CD14-positive monocyte (primary cell): ENCODE measurements at regions not wholly inside any gene's neighbourhood (a gene's known extent, or its start where the extent isn't known, plus 50 kb on each side); places are given as distances from the start of the nearest gene placed in this dataset.

Source experiments
- DNase-seq, 3 donors: peaks; one replicate each; pipeline ENCODE4 v3.0.0-alpha.2; 2011 to 2022
- H2AFZ ChIP-seq: 2 replicates; pipeline ENCODE4 v1.6.0; 2012; ENCODE audit warnings: mild to moderate bottlenecking, low read depth, low read length, inconsistent platforms; ENCODE audit not compliant: insufficient read depth, poor library complexity, severe bottlenecking
- H3K27ac ChIP-seq, 2 donors: 1 replicate in 1 of 2; 2 replicates in 1 of 2; pipeline ENCODE4 v1.5.1; 2012 to 2013; ENCODE audit warnings: low read length in 2 of 2, control low read depth in 1 of 2, inconsistent platforms in 1 of 2, low read depth in 1 of 2, mild to moderate bottlenecking in 1 of 2
- H3K27me3 ChIP-seq, 2 donors: one replicate each; pipeline versions ENCODE4 v1.6.0 to v1.6.1; 2011 to 2013; ENCODE audit warnings: low read length in 2 of 2; ENCODE audit not compliant: control insufficient read depth in 2 of 2, insufficient read depth in 2 of 2
- H3K36me3 ChIP-seq, 2 donors: replicated peaks in 1 of 2; 1 replicate in 1 of 2; 2 replicates in 1 of 2; pipeline versions ENCODE4 v1.5.1 to v1.6.1; 2012 to 2013; ENCODE audit warnings: low read length in 2 of 2, control low read depth in 1 of 2, inconsistent platforms in 1 of 2, mild to moderate bottlenecking in 1 of 2; ENCODE audit not compliant: insufficient read depth in 2 of 2, control insufficient read depth in 1 of 2
- H3K4me1 ChIP-seq, 2 donors: 1 replicate in 1 of 2; 2 replicates in 1 of 2; pipeline versions ENCODE4 v1.5.1 to v1.6.1; 2012 to 2013; ENCODE audit warnings: low read length in 2 of 2, control low read depth in 1 of 2, inconsistent platforms in 1 of 2, mild to moderate bottlenecking in 1 of 2, moderate library complexity in 1 of 2; ENCODE audit not compliant: insufficient read depth in 2 of 2, control insufficient read depth in 1 of 2
- H3K4me2 ChIP-seq: replicated peaks from 2 replicates; pipeline ENCODE3; 2012; ENCODE audit warnings: low read length, moderate library complexity, mild to moderate bottlenecking; ENCODE audit not compliant: poor library complexity, severe bottlenecking; ENCODE audit errors: extremely low read depth
- H3K4me3 ChIP-seq, 3 experiments: fragments of 200-600 bp in 1 of 3; sonication (generic) in 1 of 3; replicated peaks in 1 of 3; 1 replicate in 2 of 3; 2 replicates in 1 of 3; pipeline ENCODE4 v1.5.1; 2011 to 2013; ENCODE audit warnings: low read length in 3 of 3, mild to moderate bottlenecking in 3 of 3, control low read depth in 2 of 3, low read depth in 2 of 3, inconsistent platforms in 1 of 3, moderate library complexity in 1 of 3
- H3K79me2 ChIP-seq: 2 replicates; pipeline ENCODE4 v1.6.0; 2012; ENCODE audit warnings: mild to moderate bottlenecking, control low read depth, inconsistent platforms, low read length, moderate library complexity; ENCODE audit not compliant: insufficient read depth
- H3K9ac ChIP-seq: 2 replicates; pipeline ENCODE4 v1.6.0; 2017; ENCODE audit warnings: low read length, mild to moderate bottlenecking; ENCODE audit not compliant: insufficient read depth, poor library complexity, severe bottlenecking
- H3K9me3 ChIP-seq, 2 donors: replicated peaks in 1 of 2; 1 replicate in 1 of 2; 2 replicates in 1 of 2; pipeline versions ENCODE4 v1.5.1 to v1.6.1; 2012 to 2013; ENCODE audit warnings: low read length in 2 of 2, control low read depth in 1 of 2; ENCODE audit not compliant: control insufficient read depth in 1 of 2, insufficient read depth in 1 of 2
- H4K20me1 ChIP-seq: 2 replicates; pipeline ENCODE4 v1.6.0; 2012; ENCODE audit warnings: mild to moderate bottlenecking, low read length, control low read depth, moderate library complexity; ENCODE audit not compliant: insufficient read depth
- H3K27ac Mint-ChIP-seq, 7 donors: one replicate each; pipeline ENCODE4 v1.8.0; 2020; ENCODE audit warnings: mild to moderate bottlenecking in 7 of 7, mixed read lengths in 7 of 7, moderate library complexity in 6 of 7, inconsistent platforms in 2 of 7
- H3K27me3 Mint-ChIP-seq, 3 donors: one replicate each; pipeline ENCODE4 v1.8.0; 2021 to 2022; ENCODE audit warnings: low read depth in 3 of 3, mild to moderate bottlenecking in 3 of 3, mixed read lengths in 3 of 3, moderate library complexity in 3 of 3, inconsistent platforms in 1 of 3
- H3K36me3 Mint-ChIP-seq, 2 donors: one replicate each; pipeline ENCODE4 v1.8.0; 2020; ENCODE audit warnings: mixed read lengths in 2 of 2, inconsistent platforms in 1 of 2, mild to moderate bottlenecking in 1 of 2
- H3K4me1 Mint-ChIP-seq: one replicate; pipeline ENCODE4 v1.8.0; 2020; ENCODE audit warnings: mild to moderate bottlenecking, mixed read lengths
- H3K4me3 Mint-ChIP-seq, 2 donors: one replicate each; pipeline ENCODE4 v1.8.0; 2020; ENCODE audit warnings: mild to moderate bottlenecking in 2 of 2, mixed read lengths in 2 of 2, moderate library complexity in 1 of 2
- H3K9me3 Mint-ChIP-seq, 7 donors: one replicate each; pipeline ENCODE4 v1.8.0; 2020 to 2022; ENCODE audit warnings: mixed read lengths in 7 of 7, mild to moderate bottlenecking in 6 of 7, moderate library complexity in 6 of 7, inconsistent platforms in 2 of 7
- CTCF ChIP-seq: fragments of 200-600 bp; IDR thresholded peaks from one replicate; pipeline ENCODE4 v1.8.0; 2022; ENCODE audit warnings: antibody characterized with exemption, mild to moderate bottlenecking
- WGBS: methylation state at CpG from one replicate; pipeline ENCODE4 v1.1.5; 2013; ENCODE audit warnings: missing lambda C conversion rate; ENCODE audit not compliant: insufficient coverage; 5-methylcytosine and 5-hydroxymethylcytosine counted together
- intact Hi-C, 2 donors: fragments of 100-400 bp; cut with micrococcal nuclease; formaldehyde crosslinking; loops; one replicate each; pipeline versions ENCODE4 v1.15.0 to v1.15.1; 2023

- H3K36me3 Mint-ChIP-seq = peaks cover 0 to 3% of the 10 kb centered on the region in 2 donors
- no peak overlapping the region for H3K27ac ChIP-seq
- H3K4me1 ChIP-seq = peaks cover 32 to 39% of the 10 kb centered on the region in 2 donors
- H3K9me3 Mint-ChIP-seq = peaks cover 0 to 6% (median 2%) of the 10 kb centered on the region in 7 donors
- 64% methylated on average over 3 of the region's 6 CpGs for WGBS
- no peak overlapping the region for H3K9ac ChIP-seq
- TF ChIP-seq CTCF = no peak
- intact Hi-C loops = no loop called here
- no peak overlapping the region for H3K4me2 ChIP-seq
- no peaks in the 10 kb centered on the region for H3K36me3 ChIP-seq
- H3K79me2 ChIP-seq = no peaks in the 10 kb centered on the region
- no peak for DNase-seq
- H3K9me3 ChIP-seq = no peaks in the 10 kb centered on the region
- no peaks in the 10 kb centered on the region for H4K20me1 ChIP-seq
- H2AFZ ChIP-seq = peak overlapping the region; percentile 17
- no peaks in the 10 kb centered on the region for H3K27me3 ChIP-seq
- no peak overlapping the region for H3K4me3 ChIP-seq
- no peak overlapping the region for H3K4me3 Mint-ChIP-seq
- peaks cover 1 to 4% (median 2%) of the 10 kb centered on the region in 3 donors for H3K27me3 Mint-ChIP-seq
- peaks cover 46% of the 10 kb centered on the region for H3K4me1 Mint-ChIP-seq
- peak overlapping the region in 1 of 7 donors; percentile 61 for H3K27ac Mint-ChIP-seq
These were observed 244.3 kb upstream of the APCDD1 start for GRCh38 chr18:10210057-10210633.

DNA sequence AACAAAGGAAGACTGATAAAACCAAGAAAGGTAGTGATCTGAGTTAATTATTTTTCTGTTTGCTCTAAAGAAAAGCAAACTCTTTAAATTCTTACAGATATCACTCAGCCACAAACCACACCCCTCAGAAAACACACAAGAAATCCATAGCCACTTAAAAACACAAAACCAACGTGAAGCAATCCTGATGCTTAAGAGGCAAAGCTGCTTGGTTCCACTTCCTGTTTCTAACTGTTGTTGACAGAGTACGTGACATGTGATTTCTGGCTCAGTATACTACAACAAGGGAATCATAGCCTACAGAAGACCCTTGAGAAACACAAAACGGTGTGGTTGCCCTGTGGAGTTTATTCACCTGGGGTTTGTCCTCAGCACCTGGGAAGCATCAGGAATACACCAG is 240.9 kb upstream of the APCDD1 start:
- Histone ChIP-seq H3K9me3 (peaks cover 11 to 12% of the 10 kb centered on the region in 2 donors), H3K4me1 (peaks cover 32 to 47% of the 10 kb centered on the region in 2 donors), H4K20me1 (no peaks in the 10 kb centered on the region), H3K36me3 (no peaks in the 10 kb centered on the region), H3K79me2 (no peaks in the 10 kb centered on the region), H3K27me3 (no peaks in the 10 kb centered on the region), H3K4me2 (peak overlapping the region; percentile 56), H2AFZ (no peak overlapping the region), H3K4me3 (peak overlapping the region in 1 of 3 experiments; percentile 35), H3K27ac (peak overlapping the region; percentile 49 to 88), H3K9ac (peak overlapping the region; percentile 29)
- TF ChIP-seq CTCF = no peak
- H3K27ac Mint-ChIP-seq = peak overlapping the region; percentile 89 to 96 (median 93)
- intact Hi-C loops = no loop called here
- H3K9me3 Mint-ChIP-seq = peaks cover 9 to 15% (median 12%) of the 10 kb centered on the region in 7 donors
- peaks cover 0 to 4% (median 0%) of the 10 kb centered on the region in 3 donors for H3K27me3 Mint-ChIP-seq
- DNase-seq = peak; percentile 88 to 97 (median 93)
- 0% methylated on average over 1 of the region's 3 CpGs for WGBS
- no peak overlapping the region for H3K4me3 Mint-ChIP-seq
- peaks cover 3 to 4% of the 10 kb centered on the region in 2 donors for H3K36me3 Mint-ChIP-seq
- H3K4me1 Mint-ChIP-seq = peaks cover 42% of the 10 kb centered on the region
